ENCODE measurements at regions not wholly inside any gene's neighbourhood (a gene's known extent, or its start where the extent isn't known, plus 50 kb on each side); places are given as distances from the start of the nearest gene placed in this dataset.

- Histone ChIP-seq H3K36me3 (ENCODE audit: control insufficient read depth in 4 of 4, insufficient read depth in 3 of 4, low read depth in 1 of 4, low read length in 3 of 4) (no peaks in the 10 kb centered on the region), H3K9me3 (ENCODE audit: control insufficient read depth in 4 of 4, low read length in 3 of 4) (no peaks in the 10 kb centered on the region), H3K4me1 (ENCODE audit: control insufficient read depth in 4 of 4, insufficient read depth in 4 of 4, low read length in 3 of 4) (no peaks in the 10 kb centered on the region), H3K27ac (ENCODE audit: low read depth in 1 of 2, low read length in 2 of 2) (no peak overlapping the region), H3K9ac (ENCODE audit: low read depth in 1 of 2, low read length in 2 of 2) (no peak overlapping the region), H3K27me3 (ENCODE audit: control insufficient read depth in 4 of 4, insufficient read depth in 4 of 4, low read length in 3 of 4) (peaks cover 0 to 2% (median 0%) of the 10 kb centered on the region in 4 donors), H3K4me3 (ENCODE audit: low read depth in 1 of 3, low read length in 3 of 3) (no peak overlapping the region)
- no peak for DNase-seq (ENCODE audit: low spot score)
- WGBS: 56% methylated on average over 2 of the region's 2 CpGs
- TF ChIP-seq FOXA1 (IDR thresholded peaks at IDR 0.05) (no peak), TAF1 (conservative IDR thresholded peaks at IDR 0.05) (no peak), RAD21 (IDR thresholded peaks at IDR 0.05) (no peak), GABPA (IDR thresholded peaks at IDR 0.05 in 1 of 2, conservative IDR thresholded peaks at IDR 0.05 in 1 of 2) (no peak), ATF3 (IDR thresholded peaks at IDR 0.05) (no peak)
- TF ChIP-seq, protein P1, sequence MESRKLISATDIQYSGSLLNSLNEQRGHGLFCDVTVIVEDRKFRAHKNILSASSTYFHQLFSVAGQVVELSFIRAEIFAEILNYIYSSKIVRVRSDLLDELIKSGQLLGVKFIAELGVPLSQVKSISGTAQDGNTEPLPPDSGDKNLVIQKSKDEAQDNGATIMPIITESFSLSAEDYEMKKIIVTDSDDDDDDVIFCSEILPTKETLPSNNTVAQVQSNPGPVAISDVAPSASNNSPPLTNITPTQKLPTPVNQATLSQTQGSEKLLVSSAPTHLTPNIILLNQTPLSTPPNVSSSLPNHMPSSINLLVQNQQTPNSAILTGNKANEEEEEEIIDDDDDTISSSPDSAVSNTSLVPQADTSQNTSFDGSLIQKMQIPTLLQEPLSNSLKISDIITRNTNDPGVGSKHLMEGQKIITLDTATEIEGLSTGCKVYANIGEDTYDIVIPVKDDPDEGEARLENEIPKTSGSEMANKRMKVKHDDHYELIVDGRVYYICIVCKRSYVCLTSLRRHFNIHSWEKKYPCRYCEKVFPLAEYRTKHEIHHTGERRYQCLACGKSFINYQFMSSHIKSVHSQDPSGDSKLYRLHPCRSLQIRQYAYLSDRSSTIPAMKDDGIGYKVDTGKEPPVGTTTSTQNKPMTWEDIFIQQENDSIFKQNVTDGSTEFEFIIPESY (IDR thresholded peaks at IDR 0.05): no peak
- TF ChIP-seq, protein P2, sequence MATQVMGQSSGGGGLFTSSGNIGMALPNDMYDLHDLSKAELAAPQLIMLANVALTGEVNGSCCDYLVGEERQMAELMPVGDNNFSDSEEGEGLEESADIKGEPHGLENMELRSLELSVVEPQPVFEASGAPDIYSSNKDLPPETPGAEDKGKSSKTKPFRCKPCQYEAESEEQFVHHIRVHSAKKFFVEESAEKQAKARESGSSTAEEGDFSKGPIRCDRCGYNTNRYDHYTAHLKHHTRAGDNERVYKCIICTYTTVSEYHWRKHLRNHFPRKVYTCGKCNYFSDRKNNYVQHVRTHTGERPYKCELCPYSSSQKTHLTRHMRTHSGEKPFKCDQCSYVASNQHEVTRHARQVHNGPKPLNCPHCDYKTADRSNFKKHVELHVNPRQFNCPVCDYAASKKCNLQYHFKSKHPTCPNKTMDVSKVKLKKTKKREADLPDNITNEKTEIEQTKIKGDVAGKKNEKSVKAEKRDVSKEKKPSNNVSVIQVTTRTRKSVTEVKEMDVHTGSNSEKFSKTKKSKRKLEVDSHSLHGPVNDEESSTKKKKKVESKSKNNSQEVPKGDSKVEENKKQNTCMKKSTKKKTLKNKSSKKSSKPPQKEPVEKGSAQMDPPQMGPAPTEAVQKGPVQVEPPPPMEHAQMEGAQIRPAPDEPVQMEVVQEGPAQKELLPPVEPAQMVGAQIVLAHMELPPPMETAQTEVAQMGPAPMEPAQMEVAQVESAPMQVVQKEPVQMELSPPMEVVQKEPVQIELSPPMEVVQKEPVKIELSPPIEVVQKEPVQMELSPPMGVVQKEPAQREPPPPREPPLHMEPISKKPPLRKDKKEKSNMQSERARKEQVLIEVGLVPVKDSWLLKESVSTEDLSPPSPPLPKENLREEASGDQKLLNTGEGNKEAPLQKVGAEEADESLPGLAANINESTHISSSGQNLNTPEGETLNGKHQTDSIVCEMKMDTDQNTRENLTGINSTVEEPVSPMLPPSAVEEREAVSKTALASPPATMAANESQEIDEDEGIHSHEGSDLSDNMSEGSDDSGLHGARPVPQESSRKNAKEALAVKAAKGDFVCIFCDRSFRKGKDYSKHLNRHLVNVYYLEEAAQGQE (IDR thresholded peaks at IDR 0.05): no peak
- TF ChIP-seq, protein P3, sequence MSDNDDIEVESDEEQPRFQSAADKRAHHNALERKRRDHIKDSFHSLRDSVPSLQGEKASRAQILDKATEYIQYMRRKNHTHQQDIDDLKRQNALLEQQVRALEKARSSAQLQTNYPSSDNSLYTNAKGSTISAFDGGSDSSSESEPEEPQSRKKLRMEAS (IDR thresholded peaks at IDR 0.05): no peak
Measured at GRCh38 chr3:86239946-86240345, 751.0 kb downstream of the VGLL3 start.

GRCh38 chr3:86234506-86235254, 756.3 kb downstream of the VGLL3 start:
- Histone ChIP-seq H3K4me1 (ENCODE audit: control insufficient read depth in 4 of 4, insufficient read depth in 4 of 4, low read length in 3 of 4) (no peaks in the 10 kb centered on the region), H3K9me3 (ENCODE audit: control insufficient read depth in 4 of 4, low read length in 3 of 4) (no peaks in the 10 kb centered on the region), H3K27ac (ENCODE audit: low read depth in 1 of 2, low read length in 2 of 2) (no peak overlapping the region), H3K27me3 (ENCODE audit: control insufficient read depth in 4 of 4, insufficient read depth in 4 of 4, low read length in 3 of 4) (no peaks in the 10 kb centered on the region), H3K4me3 (ENCODE audit: low read depth in 1 of 3, low read length in 3 of 3) (no peak overlapping the region), H3K9ac (ENCODE audit: low read depth in 1 of 2, low read length in 2 of 2) (no peak overlapping the region), H3K36me3 (ENCODE audit: control insufficient read depth in 4 of 4, insufficient read depth in 3 of 4, low read depth in 1 of 4, low read length in 3 of 4) (no peaks in the 10 kb centered on the region)
- WGBS: 79% methylated on average over 5 of the region's 5 CpGs
- TF ChIP-seq EGR1 (IDR thresholded peaks at IDR 0.05; ENCODE audit: low read depth in 2 of 2) (no peak), GABPA (IDR thresholded peaks at IDR 0.05 in 1 of 2, conservative IDR thresholded peaks at IDR 0.05 in 1 of 2) (no peak), RXRA (IDR thresholded peaks at IDR 0.05) (no peak), SP1 (IDR thresholded peaks at IDR 0.05) (no peak), JUND (IDR thresholded peaks at IDR 0.05) (no peak), FOXA1 (IDR thresholded peaks at IDR 0.05) (no peak), YY1 (IDR thresholded peaks at IDR 0.05) (no peak), HNF4G (IDR thresholded peaks at IDR 0.05) (no peak)
- TF ChIP-seq, protein P1 (IDR thresholded peaks at IDR 0.05): no peak
- TF ChIP-seq, protein P2 (IDR thresholded peaks at IDR 0.05): no peak
- TF ChIP-seq, protein P3 (IDR thresholded peaks at IDR 0.05): no peak
- TF ChIP-seq, protein P4, sequence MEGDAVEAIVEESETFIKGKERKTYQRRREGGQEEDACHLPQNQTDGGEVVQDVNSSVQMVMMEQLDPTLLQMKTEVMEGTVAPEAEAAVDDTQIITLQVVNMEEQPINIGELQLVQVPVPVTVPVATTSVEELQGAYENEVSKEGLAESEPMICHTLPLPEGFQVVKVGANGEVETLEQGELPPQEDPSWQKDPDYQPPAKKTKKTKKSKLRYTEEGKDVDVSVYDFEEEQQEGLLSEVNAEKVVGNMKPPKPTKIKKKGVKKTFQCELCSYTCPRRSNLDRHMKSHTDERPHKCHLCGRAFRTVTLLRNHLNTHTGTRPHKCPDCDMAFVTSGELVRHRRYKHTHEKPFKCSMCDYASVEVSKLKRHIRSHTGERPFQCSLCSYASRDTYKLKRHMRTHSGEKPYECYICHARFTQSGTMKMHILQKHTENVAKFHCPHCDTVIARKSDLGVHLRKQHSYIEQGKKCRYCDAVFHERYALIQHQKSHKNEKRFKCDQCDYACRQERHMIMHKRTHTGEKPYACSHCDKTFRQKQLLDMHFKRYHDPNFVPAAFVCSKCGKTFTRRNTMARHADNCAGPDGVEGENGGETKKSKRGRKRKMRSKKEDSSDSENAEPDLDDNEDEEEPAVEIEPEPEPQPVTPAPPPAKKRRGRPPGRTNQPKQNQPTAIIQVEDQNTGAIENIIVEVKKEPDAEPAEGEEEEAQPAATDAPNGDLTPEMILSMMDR (IDR thresholded peaks at IDR 0.05; ENCODE audit: low read depth, low read length, missing input control): no peak
- DNase-seq (ENCODE audit: low spot score): no peak
